Common myeloid progenitor, CD34-positive (primary cell): ENCODE measurements at regions not wholly inside any gene's neighbourhood (a gene's known extent, or its start where the extent isn't known, plus 50 kb on each side); places are given as distances from the start of the nearest gene placed in this dataset.

ENCODE experiments used
- CTCF ChIA-PET: fragments of 350-600 bp; sonication (Branson Sonifier 250); formaldehyde crosslinking; loops from one replicate; lab custom pipeline; 2021; ENCODE audit warnings: antibody characterized with exemption; lab: Charles Lee
- POLR2A ChIA-PET: fragments of 350-600 bp; sonication (Branson Sonifier 250); formaldehyde crosslinking; loops from one replicate; lab custom pipeline; 2021; ENCODE audit warnings: antibody characterized with exemption; lab: Charles Lee
- DNase-seq, 3 donors: peaks; one replicate each; pipeline versions ENCODE4 v3.0.0 to v3.0.0-alpha.2; 2013
- H3K27ac ChIP-seq, 2 experiments: 1 replicate in 1 of 2; 2 replicates in 1 of 2; pipeline ENCODE4 v1.7.0; 2013; ENCODE audit warnings: inconsistent platforms in 2 of 2, low read length in 2 of 2, mild to moderate bottlenecking in 2 of 2, low read depth in 1 of 2, moderate library complexity in 1 of 2; ENCODE audit not compliant: severe bottlenecking in 2 of 2, insufficient read depth in 1 of 2, poor library complexity in 1 of 2
- H3K27me3 ChIP-seq, 5 experiments: replicated peaks in 2 of 5; 1 replicate in 3 of 5; 2 replicates in 2 of 5; pipeline versions ENCODE4 v1.6.1 to v1.7.0; 2013; ENCODE audit warnings: low read length in 4 of 5, mild to moderate bottlenecking in 2 of 5, moderate library complexity in 2 of 5, inconsistent platforms in 1 of 5; ENCODE audit not compliant: insufficient read depth in 5 of 5, control insufficient read depth in 4 of 5
- H3K36me3 ChIP-seq, 4 experiments: 1 replicate in 2 of 4; 2 replicates in 2 of 4; pipeline versions ENCODE4 v1.6.1 to v1.7.0; 2013; ENCODE audit warnings: low read length in 3 of 4, control low read depth in 1 of 4, mild to moderate bottlenecking in 1 of 4; ENCODE audit not compliant: control insufficient read depth in 4 of 4, insufficient read depth in 4 of 4
- H3K4me1 ChIP-seq, 4 experiments: 1 replicate in 3 of 4; 2 replicates in 1 of 4; pipeline versions ENCODE4 v1.6.1 to v1.7.1; 2013; ENCODE audit warnings: low read length in 3 of 4, mild to moderate bottlenecking in 3 of 4, control low read depth in 1 of 4, inconsistent platforms in 1 of 4, moderate library complexity in 1 of 4; ENCODE audit not compliant: control insufficient read depth in 4 of 4, insufficient read depth in 4 of 4; ENCODE audit errors: control extremely low read depth in 1 of 4
- H3K4me3 ChIP-seq, 7 experiments: 1 replicate in 4 of 7; 2 replicates in 3 of 7; pipeline versions ENCODE4 v1.5.1 to v1.7.0; 2013; ENCODE audit warnings: mild to moderate bottlenecking in 7 of 7, low read length in 6 of 7, moderate library complexity in 6 of 7, inconsistent platforms in 2 of 7, low read depth in 2 of 7, control low read depth in 1 of 7; ENCODE audit not compliant: insufficient read depth in 4 of 7, control insufficient read depth in 1 of 7; ENCODE audit errors: extremely low read depth in 1 of 7
- H3K9me3 ChIP-seq, 5 experiments: 1 replicate in 4 of 5; 2 replicates in 1 of 5; pipeline versions ENCODE4 v1.6.1 to v1.7.1; 2013; ENCODE audit warnings: low read length in 4 of 5, mild to moderate bottlenecking in 2 of 5, inconsistent platforms in 1 of 5, low read depth in 1 of 5, moderate library complexity in 1 of 5; ENCODE audit not compliant: control insufficient read depth in 4 of 5, insufficient read depth in 2 of 5; ENCODE audit errors: control extremely low read depth in 1 of 5
- WGBS: methylation state at CpG from one replicate; pipeline ENCODE4 v1.1.5; 2013; ENCODE audit not compliant: insufficient coverage; 5-methylcytosine and 5-hydroxymethylcytosine counted together

- no peak for DNase-seq
- Histone ChIP-seq H3K9me3 (peaks cover 0 to under 1% (median 0%) of the 10 kb centered on the region in 5 experiments), H3K27me3 (no peaks in the 10 kb centered on the region), H3K4me1 (no peaks in the 10 kb centered on the region), H3K27ac (no peak overlapping the region), H3K4me3 (no peak overlapping the region), H3K36me3 (no peaks in the 10 kb centered on the region)
- ChIA-PET CTCF (no interaction called here), POLR2A (no interaction called here)
- WGBS, result 98% methylated on average over 7 of the region's 9 CpGs
Observed at GRCh38 chr5:26231316-26231715, 807.1 kb downstream of the CDH9 start.

- Histone ChIP-seq H3K27ac (no peak overlapping the region), H3K27me3 (no peaks in the 10 kb centered on the region), H3K9me3 (no peaks in the 10 kb centered on the region), H3K4me3 (no peak overlapping the region), H3K4me1 (no peaks in the 10 kb centered on the region), H3K36me3 (no peaks in the 10 kb centered on the region)
- ChIA-PET POLR2A (no interaction called here), CTCF (no interaction called here)
- DNase-seq, result no peak
- WGBS, result 97% methylated on average over 8 of the region's 8 CpGs
Observed at GRCh38 chr5:26229848-26230247, 808.5 kb downstream of the CDH9 start.

GRCh38 chr5:26227245-26227644 is 811.1 kb downstream of the CDH9 start:
- ChIA-PET POLR2A (no interaction called here), CTCF (no interaction called here)
- DNase-seq, result no peak
- no peaks in the 10 kb centered on the region for H3K4me1 ChIP-seq
- no peak overlapping the region for H3K4me3 ChIP-seq
- no peaks in the 10 kb centered on the region for H3K9me3 ChIP-seq
- H3K27me3 ChIP-seq, result no peaks in the 10 kb centered on the region
- H3K36me3 ChIP-seq, result no peaks in the 10 kb centered on the region
- no peak overlapping the region for H3K27ac ChIP-seq
- WGBS, result 90% methylated on average over 6 of the region's 6 CpGs

GRCh38 chr5:26205121-26205520 is 833.3 kb downstream of the CDH9 start:
- no peak for DNase-seq
- no peaks in the 10 kb centered on the region for H3K4me1 ChIP-seq
- ChIA-PET POLR2A (no interaction called here), CTCF (no interaction called here)
- H3K9me3 ChIP-seq, result no peaks in the 10 kb centered on the region
- no peaks in the 10 kb centered on the region for H3K27me3 ChIP-seq
- no peaks in the 10 kb centered on the region for H3K36me3 ChIP-seq
- H3K4me3 ChIP-seq, result no peak overlapping the region
- 82% methylated on average over 2 of the region's 2 CpGs for WGBS
- H3K27ac ChIP-seq, result no peak overlapping the region

- Histone ChIP-seq H3K9me3 (no peaks in the 10 kb centered on the region), H3K27me3 (no peaks in the 10 kb centered on the region), H3K27ac (no peak overlapping the region), H3K36me3 (no peaks in the 10 kb centered on the region), H3K4me1 (no peaks in the 10 kb centered on the region), H3K4me3 (no peak overlapping the region)
- no CpG with 5 or more reads among the region's 5 CpGs for WGBS
- no peak for DNase-seq
- CTCF ChIA-PET, result no interaction called here
- POLR2A ChIA-PET, result no interaction called here
Observed at GRCh38 chr5:26193626-26194025, 844.8 kb downstream of the CDH9 start.

GRCh38 chr5:26192486-26192885 is 845.9 kb downstream of the CDH9 start:
- Histone ChIP-seq H3K27ac (no peak overlapping the region), H3K4me3 (no peak overlapping the region), H3K9me3 (no peaks in the 10 kb centered on the region), H3K4me1 (no peaks in the 10 kb centered on the region), H3K36me3 (no peaks in the 10 kb centered on the region), H3K27me3 (no peaks in the 10 kb centered on the region)
- CTCF ChIA-PET, result no interaction called here
- POLR2A ChIA-PET, result no interaction called here
- DNase-seq, result no peak

- H3K9me3 ChIP-seq, result no peaks in the 10 kb centered on the region
- ChIA-PET POLR2A (no interaction called here), CTCF (interaction anchor here (0.7 kb wide), 1 partner anchor 12 kb away, joined by 3 read pairs; no protein-coding TSS in a partner anchor)
- no peaks in the 10 kb centered on the region for H3K4me1 ChIP-seq
- WGBS, result no CpG with 5 or more reads among the region's 1 CpG
- H3K4me3 ChIP-seq, result no peak overlapping the region
- H3K27ac ChIP-seq, result no peak overlapping the region
- H3K36me3 ChIP-seq, result no peaks in the 10 kb centered on the region
- no peaks in the 10 kb centered on the region for H3K27me3 ChIP-seq
- DNase-seq, result no peak
Observed at GRCh38 chr5:26181582-26181981, 856.8 kb downstream of the CDH9 start.
